ENCODE measurements at regions not wholly inside any gene's neighbourhood (a gene's known extent, or its start where the extent isn't known, plus 50 kb on each side); places are given as distances from the start of the nearest gene placed in this dataset.

- ChIA-PET CTCF (no interaction called here), RAD21 (ENCODE audit: unreplicated experiment) (no interaction called here), POLR2A (no interaction called here), SMC1A (ENCODE audit: uncharacterized antibody, unreplicated experiment) (no interaction called here)
- H3K27me3 ChIP-seq (replicated peaks in 1 of 2; ENCODE audit: control insufficient read depth in 2 of 2, insufficient read depth in 2 of 2, low read length in 1 of 2), result no peaks in the 10 kb centered on the region
- intact Hi-C loops (cut with micrococcal nuclease; ENCODE audit: unreplicated experiment), result no loop called here
- H4K20me1 ChIP-seq (ENCODE audit: control insufficient read depth, insufficient read depth), result no peaks in the 10 kb centered on the region
- FAIRE-seq, result no peak
- H3K4me3 ChIP-seq, result no peak overlapping the region
- H3K4me2 ChIP-seq (ENCODE audit: control insufficient read depth, insufficient read depth), result no peak overlapping the region
- WGBS (ENCODE audit: insufficient coverage, insufficient replicate concordance, low lambda C conversion rate, missing lambda C conversion rate), result 0% methylated on average over 2 of the region's 2 CpGs
- BruUV-seq (replicated peaks), result no TSS peak
- TF ChIP-seq ASH2L (IDR thresholded peaks at IDR 0.05; ENCODE audit: borderline replicate concordance, low read depth), result no peak
- no peak for TF ChIP-seq SREBF2 (IDR thresholded peaks at IDR 0.05; ENCODE audit: low read length)
- TF ChIP-seq CBX3 (IDR thresholded peaks at IDR 0.05; ENCODE audit: borderline replicate concordance, low read depth), result no peak
- TF ChIP-seq RB1 (IDR thresholded peaks at IDR 0.05; ENCODE audit: borderline replicate concordance), result no peak
- no peak for TF ChIP-seq RELA (IDR thresholded peaks at IDR 0.05; ENCODE audit: borderline replicate concordance, partially characterized antibody)
- no peak for TF ChIP-seq FOXM1 (IDR thresholded peaks at IDR 0.05; ENCODE audit: low read depth, low read length)
- no peak for TF ChIP-seq SIX5 (IDR thresholded peaks at IDR 0.05; ENCODE audit: low read depth, low read length, severe bottlenecking)
- no peak for TF ChIP-seq HCFC1 (IDR thresholded peaks at IDR 0.05; ENCODE audit: low read length)
- no peak for TF ChIP-seq GABPA (IDR thresholded peaks at IDR 0.05; ENCODE audit: low read depth)
- no peak for TF ChIP-seq FOXK2 (IDR thresholded peaks at IDR 0.05)
- TF ChIP-seq SP1 (IDR thresholded peaks at IDR 0.05; ENCODE audit: low read depth, low read length), result no peak
- TF ChIP-seq RBBP5 (conservative IDR thresholded peaks at IDR 0.05), result no peak
- TF ChIP-seq ATF3 (IDR thresholded peaks at IDR 0.05; ENCODE audit: borderline replicate concordance, extremely low read depth, low read depth, low read length), result no peak
- no peak for TF ChIP-seq NKRF (conservative IDR thresholded peaks at IDR 0.05)
- no peak for TF ChIP-seq HDAC2 (IDR thresholded peaks at IDR 0.05)
- TF ChIP-seq E4F1 (IDR thresholded peaks at IDR 0.05; ENCODE audit: borderline replicate concordance, partially characterized antibody), result no peak
- DNase-seq (ENCODE audit: low read depth, low spot score), result no peak
- no peak overlapping the region for H3K27ac ChIP-seq (ENCODE audit: control insufficient read depth, insufficient read depth)
- no peak for ATAC-seq
- no peak overlapping the region for H2AFZ ChIP-seq (ENCODE audit: control insufficient read depth, low read depth, low read length)
- in situ Hi-C loops (cut with MboI), result loop anchor here (25.0 kb wide), 1 partner anchor 591 kb away; no protein-coding TSS in a partner anchor
- no peaks in the 10 kb centered on the region for H3K9me3 ChIP-seq (replicated peaks; ENCODE audit: control insufficient read depth, insufficient read depth, low read length)
- H3K9ac ChIP-seq (ENCODE audit: control insufficient read depth, insufficient read depth, low read length), result no peak overlapping the region
- no peaks in the 10 kb centered on the region for H3K79me2 ChIP-seq (ENCODE audit: control insufficient read depth, insufficient read depth, low read length)
- H3K36me3 ChIP-seq (ENCODE audit: control insufficient read depth in 2 of 2, insufficient read depth in 2 of 2, low read length in 1 of 2), result no peaks in the 10 kb centered on the region
- no peaks in the 10 kb centered on the region for H3K4me1 ChIP-seq (ENCODE audit: control insufficient read depth, insufficient read depth, low read length)
Measured at GRCh38 chr1:199696225-199696624, 331.3 kb upstream of the NR5A2 start.
